ENCODE measurements at regions not wholly inside any gene's neighbourhood (a gene's known extent, or its start where the extent isn't known, plus 50 kb on each side); places are given as distances from the start of the nearest gene placed in this dataset.

DNA sequence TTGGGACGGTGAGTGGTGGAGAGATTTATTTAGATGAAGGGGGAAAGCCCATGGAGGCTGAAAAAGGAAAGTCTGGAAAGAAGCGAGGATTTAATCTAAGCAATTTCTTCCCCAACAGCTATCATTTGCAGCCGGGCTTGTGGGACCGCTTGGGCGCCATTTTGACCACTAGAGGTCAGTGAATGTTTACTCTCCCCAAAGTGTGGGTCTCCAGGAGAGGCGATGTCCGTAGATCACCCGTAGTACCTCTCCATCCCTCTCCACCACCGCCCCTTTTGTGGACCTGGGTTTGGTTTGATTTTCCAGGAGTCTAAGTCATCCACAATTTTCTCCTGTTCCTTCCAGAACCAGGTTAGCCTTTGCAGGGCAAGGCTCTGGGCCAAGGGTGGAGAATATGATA is 91.2 kb upstream of the PARP11 start:
- no peak overlapping the region for H3K27ac ChIP-seq
- H2AFZ ChIP-seq (ENCODE audit: low read depth): no peak overlapping the region
- H4K20me1 ChIP-seq (ENCODE audit: insufficient read depth): no peaks in the 10 kb centered on the region
- H3K4me3 ChIP-seq (IDR thresholded peaks at IDR 0.05; ENCODE audit: insufficient read depth, low read depth, low read length): no peak overlapping the region
- no peaks in the 10 kb centered on the region for H3K79me2 ChIP-seq (ENCODE audit: insufficient read depth, low read depth)
- no peak for TF ChIP-seq CTCF (conservative IDR thresholded peaks at IDR 0.05; ENCODE audit: low read depth, low read length)
- no peaks in the 10 kb centered on the region for H3K4me1 ChIP-seq (ENCODE audit: low read depth, poor library complexity, severe bottlenecking)
- H3K36me3 ChIP-seq (ENCODE audit: insufficient read depth): no peaks in the 10 kb centered on the region
- no peak overlapping the region for H3K4me2 ChIP-seq
- no peak overlapping the region for H3K9ac ChIP-seq
- H3K27me3 ChIP-seq (ENCODE audit: insufficient read depth, low read depth): no peaks in the 10 kb centered on the region

- H3K27me3 ChIP-seq (ENCODE audit: insufficient read depth, low read depth): no peaks in the 10 kb centered on the region
- H3K27ac ChIP-seq: no peak overlapping the region
- H3K79me2 ChIP-seq (ENCODE audit: insufficient read depth, low read depth): no peaks in the 10 kb centered on the region
- H3K4me2 ChIP-seq: no peak overlapping the region
- no peak overlapping the region for H3K4me3 ChIP-seq (IDR thresholded peaks at IDR 0.05; ENCODE audit: insufficient read depth, low read depth, low read length)
- no peaks in the 10 kb centered on the region for H3K4me1 ChIP-seq (ENCODE audit: low read depth, poor library complexity, severe bottlenecking)
- no peaks in the 10 kb centered on the region for H3K36me3 ChIP-seq (ENCODE audit: insufficient read depth)
- no peaks in the 10 kb centered on the region for H4K20me1 ChIP-seq (ENCODE audit: insufficient read depth)
- TF ChIP-seq CTCF (conservative IDR thresholded peaks at IDR 0.05; ENCODE audit: low read depth, low read length): no peak
- H2AFZ ChIP-seq (ENCODE audit: low read depth): no peak overlapping the region
- no peak overlapping the region for H3K9ac ChIP-seq
Observed at GRCh38 chr12:3962631-3963483, 89.7 kb upstream of the PARP11 start.

DNA sequence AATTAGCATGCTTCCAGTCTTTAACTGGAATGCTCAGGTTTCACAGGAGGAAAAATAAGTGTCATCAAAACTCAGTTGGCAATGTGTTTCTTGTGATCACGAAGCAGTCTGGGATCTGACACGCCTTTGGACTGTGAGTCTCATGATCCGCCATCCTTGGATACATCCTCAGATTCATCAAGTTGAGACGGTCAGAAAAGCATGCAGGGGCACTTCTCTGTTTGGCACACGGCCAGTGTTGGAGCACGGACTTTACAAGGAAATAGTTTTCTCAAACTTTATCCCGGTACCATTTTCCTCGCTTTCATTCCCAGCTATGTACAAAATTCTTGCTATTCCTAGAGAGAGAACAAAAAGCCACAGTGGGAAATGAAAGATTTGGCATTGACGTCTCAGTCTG is 88.4 kb upstream of the PARP11 start:
- Histone ChIP-seq H3K4me1 (ENCODE audit: low read depth, poor library complexity, severe bottlenecking) (no peaks in the 10 kb centered on the region), H3K36me3 (ENCODE audit: insufficient read depth) (no peaks in the 10 kb centered on the region), H3K27me3 (ENCODE audit: insufficient read depth, low read depth) (no peaks in the 10 kb centered on the region), H2AFZ (ENCODE audit: low read depth) (no peak overlapping the region), H3K79me2 (ENCODE audit: insufficient read depth, low read depth) (no peaks in the 10 kb centered on the region), H3K9ac (no peak overlapping the region), H3K4me3 (IDR thresholded peaks at IDR 0.05; ENCODE audit: insufficient read depth, low read depth, low read length) (no peak overlapping the region), H3K27ac (no peak overlapping the region), H3K4me2 (no peak overlapping the region), H4K20me1 (ENCODE audit: insufficient read depth) (no peaks in the 10 kb centered on the region)
- TF ChIP-seq CTCF (conservative IDR thresholded peaks at IDR 0.05; ENCODE audit: low read depth, low read length): no peak

DNA sequence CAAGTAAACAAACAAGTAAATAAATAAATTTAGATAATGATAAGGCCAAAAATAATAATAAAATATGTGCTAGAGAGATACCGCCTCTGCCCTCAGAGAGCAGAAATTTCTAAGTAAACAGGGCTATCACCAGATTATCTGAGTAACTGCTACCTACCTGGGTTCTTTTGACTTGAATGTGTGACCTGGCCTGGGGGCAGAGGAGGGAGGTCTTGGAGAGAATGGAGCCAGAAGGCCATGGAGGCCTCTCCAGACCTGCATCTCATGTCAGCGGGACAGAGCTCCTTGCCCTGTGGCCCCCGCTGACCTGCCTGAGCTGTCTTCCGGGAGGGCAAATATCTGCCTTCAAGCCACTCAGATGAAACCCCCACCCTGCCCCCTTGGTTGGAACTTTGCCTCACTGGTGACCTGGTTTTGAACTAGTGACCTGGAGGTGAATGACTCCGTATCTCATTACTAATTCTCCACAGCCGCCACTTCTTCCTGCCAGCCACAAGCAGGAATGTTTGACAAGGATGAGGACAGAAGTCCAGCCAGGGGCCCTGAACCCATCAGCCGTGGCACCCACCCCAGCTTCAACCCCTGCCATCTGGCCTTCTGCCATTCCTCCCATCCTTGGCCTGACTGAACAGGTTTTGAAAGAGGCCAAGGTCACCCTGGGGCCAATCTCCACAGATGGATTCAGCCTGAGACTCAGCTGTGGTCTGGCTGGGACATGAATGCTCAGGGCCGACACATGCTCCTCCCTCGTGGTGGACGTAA is 86.8 kb upstream of the PARP11 start:
- Histone ChIP-seq H3K4me1 (ENCODE audit: low read depth, poor library complexity, severe bottlenecking) (no peaks in the 10 kb centered on the region), H3K36me3 (ENCODE audit: insufficient read depth) (no peaks in the 10 kb centered on the region), H2AFZ (ENCODE audit: low read depth) (no peak overlapping the region), H3K4me2 (no peak overlapping the region), H3K27me3 (ENCODE audit: insufficient read depth, low read depth) (no peaks in the 10 kb centered on the region), H3K27ac (no peak overlapping the region), H3K79me2 (ENCODE audit: insufficient read depth, low read depth) (no peaks in the 10 kb centered on the region), H3K9ac (no peak overlapping the region), H3K4me3 (IDR thresholded peaks at IDR 0.05; ENCODE audit: insufficient read depth, low read depth, low read length) (no peak overlapping the region), H4K20me1 (ENCODE audit: insufficient read depth) (no peaks in the 10 kb centered on the region)
- TF ChIP-seq CTCF (conservative IDR thresholded peaks at IDR 0.05; ENCODE audit: low read depth, low read length): no peak

Data from KMS-11 (cell line).